SKM-1 treated with dmso at 0.1 percent for 144 hours (cell line): ENCODE measurements at regions not wholly inside any gene's neighbourhood (a gene's known extent, or its start where the extent isn't known, plus 50 kb on each side); places are given as distances from the start of the nearest gene placed in this dataset.

ENCODE experiments used
- DNase-seq: peaks from one replicate; lab custom pipeline; 2025; ENCODE audit not compliant: unreplicated experiment; lab: John Stamatoyannopoulos, UW

DNA sequence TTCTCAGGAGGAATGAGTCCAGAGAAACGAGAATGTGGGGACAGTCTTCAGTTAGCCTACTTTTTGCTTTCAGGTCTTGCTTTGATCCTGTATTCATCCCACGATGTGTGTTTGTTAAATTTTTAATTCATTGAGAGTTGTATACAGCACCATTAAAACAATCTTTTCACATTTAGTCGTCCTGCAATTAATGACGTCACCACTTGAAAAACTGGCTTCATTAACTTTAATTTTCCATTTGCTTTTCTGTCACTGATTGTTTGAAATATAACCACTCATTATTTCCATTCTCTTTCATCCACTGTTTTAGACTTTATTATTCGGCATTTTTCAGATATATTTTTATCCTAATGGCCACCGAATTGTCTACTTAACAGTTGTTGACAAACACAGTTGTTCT lies 146.9 kb downstream of the TFEC start:
- DNase-seq, result no peak

DNA sequence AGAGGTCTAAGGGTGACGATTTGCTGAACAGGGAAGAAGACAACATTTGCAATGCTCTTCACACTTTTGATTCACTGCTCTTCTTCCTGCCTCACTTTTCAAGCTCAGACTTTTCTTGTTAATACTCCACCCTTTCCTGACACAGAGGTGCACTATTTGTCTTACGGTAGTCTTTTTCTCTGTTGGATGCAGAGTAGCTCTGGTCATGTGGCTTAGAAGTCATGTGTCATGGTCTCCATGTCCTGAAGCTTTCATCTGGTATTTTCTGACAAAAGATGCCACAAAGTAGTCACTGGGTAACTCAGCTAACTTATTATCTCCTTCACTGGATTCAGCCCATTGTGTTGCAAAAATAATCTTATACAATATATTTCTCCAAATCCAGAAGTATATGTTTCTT lies 149.1 kb downstream of the TFEC start:
- DNase-seq, result no peak

DNA sequence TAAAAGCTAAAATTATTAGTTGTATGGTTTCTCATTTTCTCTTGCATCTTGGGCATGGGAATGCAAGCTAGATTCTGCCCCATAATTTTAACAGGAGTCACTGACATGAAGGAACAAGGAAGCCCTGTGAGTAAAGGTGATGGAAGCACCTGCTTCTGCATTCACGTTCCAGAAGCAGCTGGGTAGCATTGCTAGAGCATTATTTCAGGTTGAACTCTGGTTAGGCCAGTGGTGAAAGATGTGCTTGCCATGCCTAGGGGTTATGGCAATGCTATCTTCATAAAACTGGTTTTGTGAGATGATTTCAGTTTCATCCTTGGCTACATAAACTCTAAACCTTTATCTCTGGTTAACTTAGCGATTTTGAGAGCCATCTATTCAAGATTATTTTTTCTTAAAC lies 151.4 kb downstream of the TFEC start:
- DNase-seq, result no peak

DNA sequence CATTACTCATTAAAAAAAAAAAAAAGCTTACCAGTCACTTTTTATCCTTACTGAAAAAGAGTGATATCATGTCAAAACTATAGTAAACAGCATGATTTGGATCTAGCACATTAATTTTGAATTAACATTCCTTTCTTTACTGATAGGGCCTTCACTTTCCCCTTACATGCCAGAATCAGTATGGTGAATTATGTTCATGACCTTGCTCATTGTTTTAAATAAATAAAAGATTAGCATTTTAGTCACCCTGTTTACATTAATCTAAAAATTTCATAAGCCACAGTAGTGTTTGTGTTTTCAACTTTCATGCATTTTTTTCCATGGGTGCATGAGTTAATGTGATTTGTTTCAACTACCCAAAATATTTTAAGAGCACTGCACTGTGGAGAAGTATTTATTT lies 160.8 kb downstream of the TFEC start:
- DNase-seq, result no peak

DNA sequence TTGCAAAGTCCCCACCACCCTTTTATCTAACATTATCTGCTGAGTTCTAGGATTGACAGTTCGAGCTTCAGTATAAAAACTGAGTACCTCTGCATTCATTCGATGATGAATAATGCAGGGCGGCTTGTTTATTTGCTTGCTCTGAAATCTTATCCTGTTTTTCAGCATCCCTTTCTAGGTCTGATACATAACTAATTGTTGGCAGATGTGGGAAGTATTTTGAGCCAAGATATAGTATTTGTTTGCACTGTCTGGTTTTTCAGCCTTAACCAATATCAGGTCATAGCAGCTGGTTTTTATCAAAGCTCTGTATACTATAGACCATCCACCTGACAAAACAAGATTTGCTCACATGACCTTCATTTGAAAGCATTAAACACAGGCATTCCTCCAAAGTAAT lies 161.4 kb downstream of the TFEC start:
- no peak for DNase-seq

DNA sequence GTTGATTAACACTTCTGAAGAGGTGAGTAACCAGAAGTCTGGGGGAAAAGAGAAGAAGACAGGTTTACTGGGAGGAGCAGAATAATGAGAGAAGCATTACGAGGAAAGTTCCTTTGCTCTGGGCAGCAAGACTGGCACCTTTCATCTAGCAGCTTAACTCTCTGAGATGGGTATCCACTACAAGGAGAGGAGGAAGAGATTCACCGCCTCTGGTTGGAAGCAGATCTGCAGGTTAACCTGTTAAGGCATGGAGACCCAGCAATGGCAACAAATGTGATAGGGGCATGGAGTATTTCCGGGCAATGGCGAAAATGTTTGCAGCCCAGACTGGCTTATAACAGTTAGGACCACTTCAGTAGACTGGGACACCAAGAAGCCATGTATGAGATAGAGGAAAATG lies 162.2 kb downstream of the TFEC start:
- DNase-seq, result no peak

DNA sequence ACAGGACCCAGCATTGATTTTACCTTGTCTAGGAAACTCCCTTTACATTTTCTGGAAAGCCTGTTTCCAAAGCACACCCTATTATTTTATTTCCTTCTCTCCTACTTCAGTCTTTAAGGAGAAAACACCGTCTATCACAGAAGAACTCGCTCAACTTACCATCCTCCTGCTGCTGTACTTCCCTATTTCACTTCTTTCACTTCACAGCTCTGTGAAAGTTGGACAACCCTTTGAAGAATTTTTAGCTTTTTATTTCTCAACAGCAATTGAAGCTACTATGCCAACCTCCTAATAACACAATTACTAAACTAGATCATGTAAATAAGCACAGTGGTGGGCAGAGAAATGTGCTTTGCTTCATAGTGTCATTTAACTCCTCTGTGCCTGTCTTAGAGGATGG lies 166.5 kb downstream of the TFEC start:
- peak; percentile 60 for DNase-seq

DNA sequence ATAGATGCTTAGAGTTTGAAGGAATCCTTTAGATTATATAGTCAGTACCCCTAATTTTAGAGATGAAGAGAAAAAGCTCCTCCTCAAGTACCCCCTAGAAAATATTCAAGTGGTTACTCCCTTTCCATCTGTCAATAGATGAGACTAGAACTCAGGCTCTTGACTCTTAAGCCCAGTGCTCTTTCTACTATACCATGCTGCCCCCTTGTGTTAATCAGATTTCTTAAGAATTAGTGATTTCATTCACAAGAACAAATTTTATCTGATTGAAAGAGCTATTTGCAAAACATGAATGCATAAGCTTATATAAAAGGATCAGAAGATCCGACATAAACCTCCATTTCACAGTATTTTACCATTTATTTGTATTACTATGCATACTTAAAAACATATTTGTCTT lies 179.3 kb downstream of the TFEC start:
- DNase-seq, result peak; percentile 38

DNA sequence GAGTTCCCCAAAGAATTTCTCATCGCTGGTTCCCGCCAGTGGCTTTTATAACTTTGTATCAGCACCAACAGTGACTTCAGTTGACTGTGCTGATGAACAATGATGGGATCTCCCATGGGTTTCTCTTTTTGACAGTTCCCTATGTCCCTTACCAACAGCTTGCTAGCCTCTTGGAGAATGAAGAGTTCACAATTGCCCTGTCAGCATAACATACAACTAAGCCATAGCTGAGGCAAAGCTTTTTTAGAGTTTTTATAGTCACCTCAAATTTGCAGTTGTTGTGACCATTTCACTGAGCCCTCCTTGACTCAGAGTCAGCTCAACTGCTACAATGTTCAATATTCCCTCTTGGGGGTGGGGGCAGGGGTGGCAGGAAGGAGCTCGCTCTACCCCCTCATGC lies 179.8 kb downstream of the TFEC start:
- no peak for DNase-seq

DNA sequence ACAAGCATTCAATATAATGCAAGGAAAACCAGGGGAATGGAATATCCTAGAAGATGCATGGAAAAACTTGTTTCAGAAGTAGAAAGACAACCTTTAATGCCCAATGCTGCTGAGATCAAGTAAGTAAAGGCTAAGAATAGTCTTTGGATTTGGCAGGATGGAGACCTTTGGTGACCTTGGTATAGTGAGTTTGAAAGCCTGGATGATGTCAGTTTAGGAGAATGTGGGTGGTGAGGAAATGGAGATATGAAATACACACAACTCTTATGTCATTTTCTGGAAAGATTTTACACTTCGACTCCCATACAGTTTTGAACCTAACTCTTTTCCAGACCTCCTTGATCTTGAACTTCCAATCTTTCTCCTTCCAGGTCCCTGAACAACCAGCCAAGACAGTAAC lies 185.7 kb downstream of the TFEC start:
- DNase-seq, result no peak

DNA sequence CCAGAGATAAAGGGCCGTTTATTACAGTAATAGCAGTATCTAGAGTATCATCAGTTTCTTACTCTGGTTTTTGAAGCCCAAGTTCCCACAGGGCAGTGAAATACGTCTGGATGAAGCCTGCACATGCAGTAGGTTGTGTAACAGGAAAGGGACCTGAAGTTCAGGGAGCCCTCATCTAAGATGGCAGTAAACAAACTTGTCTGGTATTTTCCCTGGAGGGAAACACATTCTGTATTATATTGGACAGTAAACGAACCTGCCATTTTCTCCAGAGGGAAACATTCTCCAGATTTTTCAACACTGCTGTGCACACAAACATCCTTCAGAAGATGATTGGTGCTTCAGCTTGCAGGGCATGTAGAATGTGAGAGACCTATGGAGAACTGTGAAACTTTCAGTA lies 189.9 kb downstream of the TFEC start:
- no peak for DNase-seq

DNA sequence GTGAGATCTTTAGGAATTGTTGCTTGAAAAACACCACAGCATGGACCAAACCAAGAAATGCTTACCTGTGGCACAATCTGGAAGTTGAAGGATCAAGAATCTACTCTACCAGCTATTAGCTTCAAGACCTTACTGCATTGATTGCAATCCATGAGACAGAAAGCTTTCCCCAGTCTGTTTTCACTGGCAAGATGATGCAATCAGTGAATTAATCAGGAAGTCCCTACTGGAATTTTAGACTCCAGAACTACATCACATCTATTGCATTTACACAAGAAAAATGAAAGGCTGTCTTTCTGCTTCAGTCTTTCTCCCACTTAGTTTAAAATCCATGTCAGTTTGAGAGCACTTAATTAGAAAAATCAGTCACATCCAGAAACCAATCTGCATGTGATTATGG lies 191.7 kb downstream of the TFEC start:
- DNase-seq, result no peak

DNA sequence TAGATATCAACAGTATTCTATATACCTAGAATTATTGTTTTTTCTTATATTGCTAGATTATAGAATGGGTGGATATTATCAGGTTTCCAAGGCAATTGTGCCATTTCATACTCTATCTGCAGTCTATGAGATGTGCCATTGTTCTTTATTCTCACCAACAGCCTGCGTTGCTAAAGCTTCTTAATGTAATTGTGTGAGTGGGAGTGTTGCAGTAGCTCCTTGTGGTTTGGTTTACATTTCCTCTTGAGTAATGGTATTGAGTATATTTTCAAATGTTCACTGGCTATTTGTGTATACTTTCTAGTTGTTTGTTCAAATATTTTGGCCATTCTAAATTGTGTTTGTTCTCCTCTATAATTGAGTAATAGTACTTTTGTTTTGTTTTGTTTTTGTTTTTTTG lies 199.2 kb downstream of the TFEC start:
- peak; percentile 56 for DNase-seq

DNA sequence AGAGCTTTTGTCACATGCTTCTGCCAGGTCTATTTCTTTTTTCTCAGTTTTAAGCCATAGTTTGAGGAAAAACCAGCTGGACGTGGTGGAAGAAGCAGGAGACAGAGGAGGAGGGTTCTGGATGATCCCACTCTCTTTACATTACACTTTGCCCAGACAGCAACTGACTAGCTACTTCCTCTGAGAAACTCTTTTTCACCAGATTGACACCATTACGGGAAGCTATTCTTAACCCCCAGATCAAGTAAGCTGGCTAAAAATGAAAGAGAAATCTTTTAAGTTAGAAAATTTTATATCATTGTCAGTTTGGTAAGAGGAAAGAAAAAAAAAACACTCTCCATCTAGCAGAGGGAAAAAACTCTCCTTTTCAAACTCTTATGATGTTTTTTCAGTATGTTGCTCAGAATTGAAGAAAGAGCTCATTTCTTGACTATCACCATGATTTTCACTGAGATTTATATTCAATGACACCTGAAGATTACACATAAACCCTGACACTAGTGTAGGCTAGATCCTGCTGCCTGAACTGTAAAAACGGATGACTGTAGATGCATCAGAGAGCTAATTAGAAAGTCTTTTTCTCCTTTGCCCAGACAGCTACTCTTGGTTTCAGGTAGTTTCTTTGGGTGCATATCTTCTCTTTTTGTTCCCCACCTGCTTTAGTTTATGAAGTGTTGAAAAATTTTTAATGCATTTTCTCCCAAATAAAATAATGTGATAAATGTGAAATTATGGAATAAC lies 203.1 kb downstream of the TFEC start:
- no peak for DNase-seq

DNA sequence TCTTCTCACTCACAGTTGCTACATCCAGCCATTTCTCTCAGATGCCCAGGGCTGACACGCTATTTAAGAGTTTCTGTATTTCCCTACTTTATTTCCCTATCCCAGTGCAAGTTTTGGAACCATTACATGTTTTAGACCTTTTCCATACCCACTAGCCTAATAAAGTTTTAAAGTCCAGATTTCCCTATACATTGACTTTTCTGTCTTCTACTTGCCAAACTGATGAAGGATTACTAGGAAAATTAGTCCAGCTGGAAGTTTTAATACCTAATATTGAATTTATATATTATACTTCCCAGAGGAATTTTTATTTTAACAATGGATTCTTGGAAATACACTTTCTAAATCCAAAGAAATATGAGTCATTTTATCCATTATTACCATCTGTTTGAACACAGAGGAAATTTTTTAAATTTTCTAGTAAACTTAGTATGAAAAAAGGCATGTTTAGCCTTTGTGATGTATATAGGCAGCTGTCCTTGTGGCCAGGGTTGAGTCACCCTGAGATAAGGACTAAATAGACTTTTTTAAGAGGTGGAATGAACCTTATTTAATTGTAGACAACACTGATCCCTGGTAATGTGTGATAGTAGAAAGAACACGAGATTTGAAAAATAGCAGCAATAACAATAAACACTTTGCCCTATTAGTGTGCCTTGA lies 205.0 kb downstream of the TFEC start:
- no peak for DNase-seq

DNA sequence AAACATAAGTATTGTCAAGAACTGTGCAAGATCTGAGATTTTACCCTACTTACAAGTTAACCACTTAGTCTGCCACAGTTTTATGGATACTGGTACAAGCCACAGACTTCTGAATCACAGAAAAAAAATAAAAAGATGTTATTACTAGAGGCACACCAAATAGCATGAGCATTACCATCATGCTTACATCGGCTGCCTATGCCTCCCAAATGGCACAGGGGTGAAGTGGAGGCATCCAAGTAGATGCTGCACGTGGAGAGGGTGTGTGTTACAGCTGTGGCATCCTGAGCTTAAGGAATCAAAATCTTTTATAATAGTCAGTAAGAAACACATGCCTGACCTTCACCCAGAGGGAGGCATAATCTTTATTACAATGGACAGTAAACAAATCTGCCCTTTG lies 207.8 kb downstream of the TFEC start:
- no peak for DNase-seq

DNA sequence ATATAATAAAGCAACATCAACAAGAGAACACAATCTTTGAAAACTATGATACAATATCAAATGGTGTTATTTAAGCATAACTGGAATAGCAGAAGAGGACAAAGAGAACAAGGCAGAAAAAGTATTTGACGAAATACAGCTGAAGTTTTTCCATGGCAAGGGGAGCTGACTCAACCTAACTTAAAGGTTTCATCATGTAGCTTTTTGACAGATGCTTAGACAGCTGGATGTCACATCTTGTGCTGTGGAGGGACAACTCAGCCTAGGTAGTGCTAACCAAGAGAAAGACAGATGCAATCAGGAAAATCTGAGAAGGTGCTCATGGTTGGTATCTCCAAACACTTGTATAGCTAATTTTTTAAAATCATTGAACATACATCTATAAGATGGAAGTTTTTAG lies 208.2 kb downstream of the TFEC start:
- no peak for DNase-seq

DNA sequence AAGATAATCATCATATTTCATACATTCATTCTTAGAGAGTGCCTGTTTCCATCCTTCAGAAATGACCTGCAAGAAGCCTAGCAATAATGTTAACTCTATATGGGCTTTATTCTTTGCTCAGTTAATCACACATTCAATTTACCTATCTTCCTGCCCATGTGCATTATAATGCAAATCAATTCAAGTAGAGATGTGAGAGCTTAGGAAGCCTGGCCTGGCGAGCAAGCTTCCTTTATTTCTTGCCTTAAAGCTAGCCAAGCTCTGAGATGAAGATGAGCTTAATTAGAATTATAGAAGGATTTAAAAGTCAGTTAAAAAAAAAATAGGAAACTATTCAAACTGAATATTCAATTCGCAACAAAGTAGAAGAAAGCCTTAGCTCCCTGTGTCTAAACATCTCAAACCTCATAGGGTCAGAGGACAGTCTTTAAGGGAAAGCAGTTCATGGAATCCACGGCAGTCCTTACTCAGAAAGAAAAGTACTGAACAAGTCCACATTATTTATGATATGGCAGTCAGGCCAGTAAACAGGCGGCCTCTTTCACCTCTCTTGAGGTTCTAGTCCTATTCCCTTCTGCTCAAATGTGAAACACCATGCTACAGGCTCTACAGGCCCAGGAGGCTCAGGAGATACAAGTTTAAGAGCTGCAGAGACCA lies 214.1 kb downstream of the TFEC start:
- DNase-seq, result no peak

DNA sequence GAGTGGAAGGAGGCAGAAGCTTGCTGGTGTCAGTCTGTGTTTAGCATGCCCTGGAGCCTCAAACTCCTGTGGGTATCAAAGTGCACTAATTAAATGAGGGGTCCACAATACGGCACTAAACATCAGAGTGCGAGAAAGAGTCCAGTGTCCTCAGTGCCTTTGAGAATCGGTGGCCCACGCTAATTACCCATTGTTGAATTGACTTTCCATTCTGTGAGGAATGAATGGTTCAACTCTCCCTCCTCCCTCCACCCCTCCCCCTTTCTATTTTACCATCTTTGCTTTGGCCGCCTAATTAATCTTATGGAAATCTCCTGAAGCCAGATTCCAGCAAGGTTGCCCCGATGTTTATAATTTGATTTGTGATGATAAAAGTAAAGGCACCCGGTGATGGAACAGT lies 217.8 kb downstream of the TFEC start:
- DNase-seq, result no peak

DNA sequence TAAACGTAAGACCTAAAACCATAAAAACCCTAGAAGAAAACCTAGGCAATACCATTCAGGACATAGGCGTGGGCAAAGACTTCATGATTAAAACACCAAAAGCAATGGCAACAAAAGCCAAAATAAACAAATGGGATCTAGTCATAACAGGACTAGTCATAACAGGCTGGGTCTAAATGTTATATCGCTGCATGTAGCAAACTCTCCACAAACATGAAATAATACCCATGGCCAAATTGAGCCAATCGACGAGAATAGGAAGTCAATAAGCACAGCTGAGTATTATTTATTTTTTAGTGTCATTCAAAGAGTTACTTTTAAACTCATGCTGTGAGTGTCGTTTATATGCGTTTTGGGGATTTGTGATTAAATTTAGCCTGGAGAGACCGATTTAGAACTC lies 225.1 kb downstream of the TFEC start:
- DNase-seq, result no peak

DNA sequence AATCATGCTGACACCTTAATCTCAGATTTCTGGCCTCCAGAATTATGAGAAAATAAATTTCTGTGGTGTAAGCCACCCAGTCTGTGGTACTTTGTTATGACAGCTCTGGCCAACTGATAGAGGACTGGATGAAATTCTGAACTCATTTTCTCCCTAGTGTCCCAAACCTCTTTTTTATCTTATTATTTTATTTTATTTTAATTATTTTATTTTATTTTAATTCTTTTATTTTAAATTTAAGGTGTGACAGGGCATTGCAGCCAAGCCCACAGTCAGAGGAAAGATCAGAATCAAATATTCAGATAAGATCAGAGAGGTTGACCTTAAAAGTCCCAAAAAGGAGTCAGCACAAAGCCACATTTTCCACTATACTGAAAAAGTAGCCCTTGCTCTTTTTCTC lies 228.1 kb downstream of the TFEC start:
- no peak for DNase-seq

DNA sequence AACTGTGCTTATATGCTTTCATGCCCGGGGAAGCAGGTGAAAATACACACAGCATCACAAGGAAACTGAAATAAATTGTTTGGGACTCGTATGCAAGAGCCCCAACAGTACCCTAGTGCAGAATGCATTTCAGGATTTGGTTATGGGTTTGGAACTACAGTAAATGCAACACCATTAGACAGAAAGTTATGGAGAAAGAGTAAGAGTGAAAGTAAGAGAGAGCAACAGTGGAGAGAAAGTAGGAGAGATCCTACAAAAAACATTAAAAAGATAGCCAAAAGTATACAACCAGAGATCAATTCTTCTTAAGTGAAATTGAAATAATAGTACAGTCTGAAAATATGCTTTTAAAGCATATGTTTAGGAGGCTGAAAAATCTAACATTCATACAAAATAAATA lies 231.1 kb downstream of the TFEC start:
- DNase-seq, result no peak
